HG03378 (cell line): ENCODE measurements at regions not wholly inside any gene's neighbourhood (a gene's known extent, or its start where the extent isn't known, plus 50 kb on each side); places are given as distances from the start of the nearest gene placed in this dataset.

ENCODE experiments used
- ATAC-seq: cut with Tn5 transposase; IDR thresholded peaks from one replicate; pipeline ENCODE4 v1.9.1; 2021; ENCODE audit warnings: mild to moderate bottlenecking, moderate library complexity; ENCODE audit not compliant: unreplicated experiment

- no peak for ATAC-seq
Observed at GRCh38 chr7:136079066-136079465, 101.9 kb upstream of the MTPN start.

- ATAC-seq, result no peak
Observed at GRCh38 chr7:136078630-136079029, 101.5 kb upstream of the MTPN start.

GRCh38 chr7:136076954-136077353, 99.8 kb upstream of the MTPN start:
- ATAC-seq, result no peak

GRCh38 chr7:136074843-136075242, 97.7 kb upstream of the MTPN start:
- no peak for ATAC-seq

- ATAC-seq, result no peak
Observed at GRCh38 chr7:136072447-136072846, 95.3 kb upstream of the MTPN start.

GRCh38 chr7:136070736-136071505, 93.8 kb upstream of the MTPN start:
- no peak for ATAC-seq

GRCh38 chr7:136069840-136070529, 92.8 kb upstream of the MTPN start:
- no peak for ATAC-seq

GRCh38 chr7:136067277-136067676, 90.1 kb upstream of the MTPN start:
- no peak for ATAC-seq

- no peak for ATAC-seq
Observed at GRCh38 chr7:136066304-136067143, 89.4 kb upstream of the MTPN start.

GRCh38 chr7:136064627-136065237, 87.6 kb upstream of the MTPN start:
- no peak for ATAC-seq

- no peak for ATAC-seq
Observed at GRCh38 chr7:136064081-136064480, 86.9 kb upstream of the MTPN start.

GRCh38 chr7:136063326-136063666, 86.1 kb upstream of the MTPN start:
- ATAC-seq, result no peak

GRCh38 chr7:136062625-136063325, 85.6 kb upstream of the MTPN start:
- no peak for ATAC-seq

- no peak for ATAC-seq
Observed at GRCh38 chr7:136061433-136061832, 84.3 kb upstream of the MTPN start.

- ATAC-seq, result no peak
Observed at GRCh38 chr7:136058546-136058945, 81.4 kb upstream of the MTPN start.

GRCh38 chr7:136057509-136057908, 80.3 kb upstream of the MTPN start:
- no peak for ATAC-seq

- ATAC-seq, result no peak
Observed at GRCh38 chr7:136056651-136057231, 79.6 kb upstream of the MTPN start.

- ATAC-seq, result no peak
Observed at GRCh38 chr7:136055266-136055665, 78.1 kb upstream of the MTPN start.

- no peak for ATAC-seq
Observed at GRCh38 chr7:136053689-136054485, 76.7 kb upstream of the MTPN start.
